OCI-LY3 (cell line): ENCODE measurements at regions not wholly inside any gene's neighbourhood (a gene's known extent, or its start where the extent isn't known, plus 50 kb on each side); places are given as distances from the start of the nearest gene placed in this dataset.

Source experiments
- EZH2phosphoT487 ChIP-seq: fragments of 200-600 bp; shearing (Covaris generic); IDR thresholded peaks from 2 replicates; pipeline ENCODE4 v1.6.1; 2018; ENCODE audit warnings: antibody characterized with exemption, mixed run types, low read depth
- TF ChIP-seq, protein P1 (sequence below): fragments of 200-600, 300-600 bp; sonication (generic); IDR thresholded peaks from 2 replicates; pipeline ENCODE4 v1.5.1; 2014; ENCODE audit warnings: antibody characterized with exemption, low read length, low read depth

- TF ChIP-seq, protein P1, sequence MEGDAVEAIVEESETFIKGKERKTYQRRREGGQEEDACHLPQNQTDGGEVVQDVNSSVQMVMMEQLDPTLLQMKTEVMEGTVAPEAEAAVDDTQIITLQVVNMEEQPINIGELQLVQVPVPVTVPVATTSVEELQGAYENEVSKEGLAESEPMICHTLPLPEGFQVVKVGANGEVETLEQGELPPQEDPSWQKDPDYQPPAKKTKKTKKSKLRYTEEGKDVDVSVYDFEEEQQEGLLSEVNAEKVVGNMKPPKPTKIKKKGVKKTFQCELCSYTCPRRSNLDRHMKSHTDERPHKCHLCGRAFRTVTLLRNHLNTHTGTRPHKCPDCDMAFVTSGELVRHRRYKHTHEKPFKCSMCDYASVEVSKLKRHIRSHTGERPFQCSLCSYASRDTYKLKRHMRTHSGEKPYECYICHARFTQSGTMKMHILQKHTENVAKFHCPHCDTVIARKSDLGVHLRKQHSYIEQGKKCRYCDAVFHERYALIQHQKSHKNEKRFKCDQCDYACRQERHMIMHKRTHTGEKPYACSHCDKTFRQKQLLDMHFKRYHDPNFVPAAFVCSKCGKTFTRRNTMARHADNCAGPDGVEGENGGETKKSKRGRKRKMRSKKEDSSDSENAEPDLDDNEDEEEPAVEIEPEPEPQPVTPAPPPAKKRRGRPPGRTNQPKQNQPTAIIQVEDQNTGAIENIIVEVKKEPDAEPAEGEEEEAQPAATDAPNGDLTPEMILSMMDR, result no peak
- TF ChIP-seq EZH2phosphoT487, result no peak
Measured at GRCh38 chr22:49096476-49096875, 731.2 kb downstream of the BRD1 start.
